ENCODE measurements at regions not wholly inside any gene's neighbourhood (a gene's known extent, or its start where the extent isn't known, plus 50 kb on each side); places are given as distances from the start of the nearest gene placed in this dataset.

GRCh38 chrX:145623453-145623852 is 194.2 kb upstream of the SLITRK2 start:
- DNase-seq: no peak
- in situ Hi-C loops (cut with MboI; ENCODE audit: low pct_unique_long_range_greater_than_20kb, low sequenced_read_pairs): no loop called here

GRCh38 chrX:145630081-145630480 is 187.5 kb upstream of the SLITRK2 start:
- in situ Hi-C loops (cut with MboI; ENCODE audit: low pct_unique_long_range_greater_than_20kb, low sequenced_read_pairs): no loop called here
- DNase-seq: no peak

- DNase-seq: no peak
- in situ Hi-C loops (cut with MboI; ENCODE audit: low pct_unique_long_range_greater_than_20kb, low sequenced_read_pairs): no loop called here
Observed at GRCh38 chrX:145630806-145631435, 186.7 kb upstream of the SLITRK2 start.

GRCh38 chrX:145631461-145631951 is 186.1 kb upstream of the SLITRK2 start:
- in situ Hi-C loops (cut with MboI; ENCODE audit: low pct_unique_long_range_greater_than_20kb, low sequenced_read_pairs): no loop called here
- DNase-seq: no peak

- in situ Hi-C loops (cut with MboI; ENCODE audit: low pct_unique_long_range_greater_than_20kb, low sequenced_read_pairs): no loop called here
- DNase-seq: no peak
Observed at GRCh38 chrX:145654486-145654885, 163.1 kb upstream of the SLITRK2 start.

- no peak for DNase-seq
- in situ Hi-C loops (cut with MboI; ENCODE audit: low pct_unique_long_range_greater_than_20kb, low sequenced_read_pairs): no loop called here
Observed at GRCh38 chrX:145673841-145674240, 143.8 kb upstream of the SLITRK2 start.

- no peak for DNase-seq
- in situ Hi-C loops (cut with MboI; ENCODE audit: low pct_unique_long_range_greater_than_20kb, low sequenced_read_pairs): no loop called here
Observed at GRCh38 chrX:145677109-145677817, 140.4 kb upstream of the SLITRK2 start.

- in situ Hi-C loops (cut with MboI; ENCODE audit: low pct_unique_long_range_greater_than_20kb, low sequenced_read_pairs): no loop called here
- DNase-seq: no peak
Observed at GRCh38 chrX:145682518-145683298, 134.9 kb upstream of the SLITRK2 start.

GRCh38 chrX:145687146-145687545 is 130.5 kb upstream of the SLITRK2 start:
- DNase-seq: no peak
- in situ Hi-C loops (cut with MboI; ENCODE audit: low pct_unique_long_range_greater_than_20kb, low sequenced_read_pairs): no loop called here

GRCh38 chrX:145687707-145688106 is 129.9 kb upstream of the SLITRK2 start:
- in situ Hi-C loops (cut with MboI; ENCODE audit: low pct_unique_long_range_greater_than_20kb, low sequenced_read_pairs): no loop called here
- no peak for DNase-seq

- in situ Hi-C loops (cut with MboI; ENCODE audit: low pct_unique_long_range_greater_than_20kb, low sequenced_read_pairs): no loop called here
- no peak for DNase-seq
Observed at GRCh38 chrX:145694048-145694447, 123.6 kb upstream of the SLITRK2 start.

- no peak for DNase-seq
- in situ Hi-C loops (cut with MboI; ENCODE audit: low pct_unique_long_range_greater_than_20kb, low sequenced_read_pairs): no loop called here
Observed at GRCh38 chrX:145715641-145716138, 101.9 kb upstream of the SLITRK2 start.

- in situ Hi-C loops (cut with MboI; ENCODE audit: low pct_unique_long_range_greater_than_20kb, low sequenced_read_pairs): no loop called here
- no peak for DNase-seq
Observed at GRCh38 chrX:145716226-145716625, 101.4 kb upstream of the SLITRK2 start.

- peak; percentile 45 for DNase-seq
- in situ Hi-C loops (cut with MboI; ENCODE audit: low pct_unique_long_range_greater_than_20kb, low sequenced_read_pairs): no loop called here
Observed at GRCh38 chrX:145727476-145727875, 90.2 kb upstream of the SLITRK2 start.

GRCh38 chrX:145729635-145730034 is 88.0 kb upstream of the SLITRK2 start:
- in situ Hi-C loops (cut with MboI; ENCODE audit: low pct_unique_long_range_greater_than_20kb, low sequenced_read_pairs): no loop called here
- no peak for DNase-seq

GRCh38 chrX:145735036-145735435 is 82.6 kb upstream of the SLITRK2 start:
- DNase-seq: no peak
- in situ Hi-C loops (cut with MboI; ENCODE audit: low pct_unique_long_range_greater_than_20kb, low sequenced_read_pairs): no loop called here

GRCh38 chrX:145751943-145752342 is 65.7 kb upstream of the SLITRK2 start:
- in situ Hi-C loops (cut with MboI; ENCODE audit: low pct_unique_long_range_greater_than_20kb, low sequenced_read_pairs): no loop called here
- DNase-seq: no peak

Data from KBM-7 (cell line).